Endothelial cell of umbilical vein (primary cell): ENCODE measurements at regions not wholly inside any gene's neighbourhood (a gene's known extent, or its start where the extent isn't known, plus 50 kb on each side); places are given as distances from the start of the nearest gene placed in this dataset.

Experiments used
- BruUV-seq: library from RNA; stranded (reverse); fragments of 400-500 nt; replicated peaks from 2 replicates; lab custom pipeline; 2021; lab: Mats Ljungman, UMichigan
- CTCF ChIA-PET: fragments of 300-600, 350-600 bp; sonication (Branson Sonifier 250); formaldehyde crosslinking; loops from one replicate; lab custom pipeline; 2021; ENCODE audit warnings: antibody characterized with exemption, inconsistent platforms; lab: Charles Lee
- POLR2A ChIA-PET: fragments of 300-600, 350-600 bp; sonication (Branson Sonifier 250); formaldehyde crosslinking; loops from one replicate; lab custom pipeline; 2021; ENCODE audit warnings: antibody characterized with exemption, inconsistent platforms; lab: Charles Lee
- DNase-seq: peaks from one replicate; pipeline ENCODE4 v3.0.0-alpha.2; 2011; ENCODE audit warnings: low read depth, low spot score
- FAIRE-seq: peaks from 2 replicates; lab custom pipeline; 2011; peaks lifted over from hg19 to GRCh38; lab: Jason Lieb, UNC
- H2AFZ ChIP-seq: 2 replicates; pipeline ENCODE4 v1.6.0; 2012; ENCODE audit warnings: low read depth, low read length, control low read depth, inconsistent platforms
- H3K27ac ChIP-seq: 2 replicates; pipeline ENCODE4 v1.5.1; 2011; ENCODE audit warnings: low read depth, mild to moderate bottlenecking, control low read depth, low read length, moderate library complexity; ENCODE audit not compliant: insufficient read depth
- H3K27me3 ChIP-seq, 2 experiments: 2 replicates each; pipeline versions ENCODE4 v1.6.0 to v1.6.1; 2011; ENCODE audit warnings: low read length in 2 of 2, mixed read lengths in 1 of 2; ENCODE audit not compliant: control insufficient read depth in 2 of 2, insufficient read depth in 2 of 2
- H3K36me3 ChIP-seq, 2 experiments: 2 replicates in 1 of 2; 3 replicates in 1 of 2; pipeline ENCODE4 v1.5.1; 2011; ENCODE audit warnings: low read length in 2 of 2, mild to moderate bottlenecking in 1 of 2, moderate library complexity in 1 of 2; ENCODE audit not compliant: control insufficient read depth in 2 of 2, insufficient read depth in 2 of 2; ENCODE audit errors: extremely low read depth in 1 of 2
- H3K4me1 ChIP-seq: 3 replicates; pipeline ENCODE4 v1.5.1; 2011; ENCODE audit warnings: mild to moderate bottlenecking, low read length; ENCODE audit not compliant: control insufficient read depth, insufficient read depth; ENCODE audit errors: extremely low read depth
- H3K4me2 ChIP-seq: 2 replicates; pipeline ENCODE4 v1.6.1; 2011; ENCODE audit warnings: low read length, control low read depth, mixed read lengths; ENCODE audit not compliant: insufficient read depth
- H3K4me3 ChIP-seq, 3 experiments: fragments of 200-600 bp in 1 of 3; sonication (generic), shearing (Covaris generic) in 1 of 3; replicated peaks in 1 of 3; 2 replicates each; pipeline ENCODE4 v1.5.1; 2011 to 2016; ENCODE audit warnings: control low read depth in 3 of 3, low read length in 3 of 3, mild to moderate bottlenecking in 2 of 3, inconsistent platforms in 1 of 3, low read depth in 1 of 3, moderate library complexity in 1 of 3; ENCODE audit not compliant: insufficient read depth in 1 of 3
- H3K79me2 ChIP-seq: 2 replicates; pipeline ENCODE4 v1.6.0; 2012; ENCODE audit warnings: low read length, inconsistent platforms; ENCODE audit not compliant: control insufficient read depth, insufficient read depth
- H3K9ac ChIP-seq: replicated peaks from 2 replicates; pipeline ENCODE3; 2011; ENCODE audit warnings: low read length, control low read depth; ENCODE audit not compliant: insufficient read depth; ENCODE audit errors: extremely low read depth
- H3K9me1 ChIP-seq: replicated peaks from 3 replicates; pipeline ENCODE4 v1.6.0; 2011; ENCODE audit warnings: mild to moderate bottlenecking, low read length; ENCODE audit not compliant: control insufficient read depth, insufficient read depth; ENCODE audit errors: extremely low read depth
- H3K9me3 ChIP-seq: replicated peaks from 2 replicates; pipeline ENCODE4 v1.5.1; 2012; ENCODE audit warnings: low read length, inconsistent platforms; ENCODE audit not compliant: control insufficient read depth, insufficient read depth
- H4K20me1 ChIP-seq: replicated peaks from 2 replicates; pipeline ENCODE3; 2011; ENCODE audit warnings: mild to moderate bottlenecking, low read length; ENCODE audit not compliant: control insufficient read depth, insufficient read depth; ENCODE audit errors: extremely low read depth
- EZH2 ChIP-seq: IDR thresholded peaks from 2 replicates; pipeline ENCODE4 v1.6.1; 2012; ENCODE audit warnings: borderline replicate concordance, low read depth, mild to moderate bottlenecking, moderate library complexity, low read length, inconsistent platforms; ENCODE audit not compliant: severe bottlenecking
- FOS ChIP-seq: IDR thresholded peaks from 2 replicates; pipeline ENCODE4 v1.6.1; 2011; ENCODE audit warnings: mild to moderate bottlenecking, low read length, moderate library complexity, borderline replicate concordance; ENCODE audit not compliant: insufficient read depth
- GATA2 ChIP-seq: IDR thresholded peaks from 2 replicates; pipeline ENCODE4 v1.7.0; 2011; ENCODE audit warnings: low read depth, mild to moderate bottlenecking, moderate library complexity, mixed read lengths, low read length; ENCODE audit not compliant: insufficient read length, insufficient read depth
- JUN ChIP-seq: IDR thresholded peaks from 2 replicates; pipeline ENCODE4 v1.6.1; 2011; ENCODE audit warnings: borderline replicate concordance, low read depth; ENCODE audit not compliant: insufficient read length, insufficient read depth
- MYC ChIP-seq: IDR thresholded peaks from one replicate; pipeline ENCODE4 v1.6.1; 2011; ENCODE audit warnings: mild to moderate bottlenecking, low read depth, low read length
- POLR2A ChIP-seq: IDR thresholded peaks from 2 replicates; pipeline ENCODE4 v1.6.1; 2012; ENCODE audit warnings: low read depth, mild to moderate bottlenecking, control low read depth, low read length
- POLR2AphosphoS5 ChIP-seq: IDR thresholded peaks from 2 replicates; pipeline ENCODE4 v1.6.1; 2012; ENCODE audit warnings: low read depth, mild to moderate bottlenecking, control low read depth, low read length, moderate library complexity; ENCODE audit not compliant: insufficient read depth
- dilution Hi-C: fragments of 300-500 bp; cut with MboI; formaldehyde crosslinking; loops from one replicate; pipeline ENCODE4 v1.15.0; 2019; ENCODE audit warnings: low sequenced_read_pairs; ENCODE audit not compliant: extremely low pct_ligation_motif_present
- intact Hi-C: fragments of 100-400 bp; cut with micrococcal nuclease; formaldehyde crosslinking; loops from one replicate; pipeline ENCODE4 v1.10.0; 2022
- TF ChIP-seq, protein P1 (sequence below), 2 donors: IDR thresholded peaks; 1 replicate in 1 of 2; 2 replicates in 1 of 2; pipeline ENCODE4 v1.5.1; 2011; ENCODE audit warnings: low read length in 2 of 2, mild to moderate bottlenecking in 2 of 2, moderate library complexity in 2 of 2, control low read depth in 1 of 2, inconsistent platforms in 1 of 2, low read depth in 1 of 2; ENCODE audit not compliant: insufficient read depth in 1 of 2; ENCODE audit errors: extremely low read depth in 1 of 2
- TF ChIP-seq, protein P2 (sequence below): IDR thresholded peaks from 2 replicates; pipeline ENCODE4 v1.6.1; 2011; ENCODE audit not compliant: insufficient read depth, insufficient read length

DNA sequence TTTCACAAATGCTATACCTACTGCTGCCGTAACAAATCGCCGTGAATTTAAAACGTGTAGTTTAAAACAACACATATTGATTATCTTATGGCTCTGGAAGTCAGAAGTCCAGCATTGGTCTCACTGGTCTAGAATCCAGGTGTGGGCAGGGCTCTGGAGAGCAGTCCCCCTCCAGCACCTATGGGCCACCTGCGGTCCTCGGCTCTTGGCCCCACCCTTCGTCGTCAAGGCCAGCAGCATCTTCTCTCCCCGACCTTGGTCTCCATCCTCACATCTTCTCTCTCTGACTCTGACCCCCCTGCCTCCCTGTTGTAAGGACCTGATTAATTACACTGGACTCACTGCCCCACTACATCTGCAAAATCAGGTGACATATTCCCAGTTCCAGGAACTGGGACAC lies 106.4 kb upstream of the COL5A1 start:
- no peak overlapping the region for H2AFZ ChIP-seq
- dilution Hi-C loops (no loop called here), intact Hi-C loops (no loop called here)
- no peaks in the 10 kb centered on the region for H3K9me3 ChIP-seq
- no peak overlapping the region for H3K4me2 ChIP-seq
- H4K20me1 ChIP-seq: no peaks in the 10 kb centered on the region
- TF ChIP-seq, protein P1, sequence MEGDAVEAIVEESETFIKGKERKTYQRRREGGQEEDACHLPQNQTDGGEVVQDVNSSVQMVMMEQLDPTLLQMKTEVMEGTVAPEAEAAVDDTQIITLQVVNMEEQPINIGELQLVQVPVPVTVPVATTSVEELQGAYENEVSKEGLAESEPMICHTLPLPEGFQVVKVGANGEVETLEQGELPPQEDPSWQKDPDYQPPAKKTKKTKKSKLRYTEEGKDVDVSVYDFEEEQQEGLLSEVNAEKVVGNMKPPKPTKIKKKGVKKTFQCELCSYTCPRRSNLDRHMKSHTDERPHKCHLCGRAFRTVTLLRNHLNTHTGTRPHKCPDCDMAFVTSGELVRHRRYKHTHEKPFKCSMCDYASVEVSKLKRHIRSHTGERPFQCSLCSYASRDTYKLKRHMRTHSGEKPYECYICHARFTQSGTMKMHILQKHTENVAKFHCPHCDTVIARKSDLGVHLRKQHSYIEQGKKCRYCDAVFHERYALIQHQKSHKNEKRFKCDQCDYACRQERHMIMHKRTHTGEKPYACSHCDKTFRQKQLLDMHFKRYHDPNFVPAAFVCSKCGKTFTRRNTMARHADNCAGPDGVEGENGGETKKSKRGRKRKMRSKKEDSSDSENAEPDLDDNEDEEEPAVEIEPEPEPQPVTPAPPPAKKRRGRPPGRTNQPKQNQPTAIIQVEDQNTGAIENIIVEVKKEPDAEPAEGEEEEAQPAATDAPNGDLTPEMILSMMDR (IDR thresholded peaks at IDR 0.05; ENCODE audit: extremely low read depth in 1 of 2, insufficient read depth in 1 of 2, low read depth in 1 of 2, low read length in 2 of 2): no peak
- TF ChIP-seq EZH2 (no peak), JUN (no peak), FOS (no peak)
- H3K36me3 ChIP-seq: no peaks in the 10 kb centered on the region
- H3K27me3 ChIP-seq: peaks cover 0 to 5% of the 10 kb centered on the region in 2 experiments
- no peaks in the 10 kb centered on the region for H3K9me1 ChIP-seq
- no peak for DNase-seq
- H3K4me3 ChIP-seq: no peak overlapping the region
- no peak for FAIRE-seq
- H3K4me1 ChIP-seq: no peaks in the 10 kb centered on the region
- H3K9ac ChIP-seq: no peak overlapping the region
- no peak overlapping the region for H3K27ac ChIP-seq
- POLR2A ChIA-PET: no interaction called here
- CTCF ChIA-PET: interaction anchor here (1.1 kb wide), 1 partner anchor 9 kb away, joined by 3 read pairs; no protein-coding TSS in a partner anchor
- H3K79me2 ChIP-seq: no peaks in the 10 kb centered on the region
- BruUV-seq: no TSS peak

DNA sequence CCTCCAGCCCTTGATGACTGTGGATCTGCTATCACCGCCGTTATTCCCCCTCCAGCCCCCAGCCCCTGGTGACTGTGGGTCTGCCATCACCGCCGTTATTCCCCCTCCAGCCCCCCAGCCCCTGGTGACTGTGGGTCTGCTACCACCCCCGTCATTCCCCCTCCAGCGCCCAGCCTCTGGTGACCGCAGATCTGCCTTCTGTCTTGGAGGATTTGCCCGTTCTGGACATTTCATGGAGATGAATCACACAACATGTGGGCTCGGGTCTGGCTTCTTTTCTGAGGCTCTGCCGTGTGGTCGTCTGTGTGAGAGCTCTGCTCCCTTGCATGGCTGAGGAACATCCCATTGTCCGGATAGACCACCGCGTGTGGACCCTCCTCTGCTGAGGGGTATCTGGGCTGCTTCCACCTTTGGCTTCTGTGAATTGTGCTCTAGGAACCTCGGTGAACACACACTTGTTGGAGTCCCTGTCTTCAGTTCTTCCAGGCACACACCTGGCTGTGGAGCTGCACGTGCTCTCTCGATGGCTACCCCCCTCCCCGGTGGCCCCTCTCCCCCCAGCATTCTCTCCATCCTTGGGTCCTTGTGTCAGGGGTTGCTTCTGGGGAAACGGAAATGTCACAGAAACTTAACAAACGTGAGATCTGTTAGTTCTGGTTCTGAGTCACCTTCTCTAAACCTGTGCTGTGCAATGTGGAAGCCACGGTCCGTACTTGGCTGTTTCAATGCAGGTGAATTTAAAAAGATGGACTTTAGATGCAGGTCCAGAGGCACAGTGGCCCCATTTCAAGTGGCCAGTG lies 105.3 kb upstream of the COL5A1 start:
- no peak overlapping the region for H3K4me2 ChIP-seq
- H2AFZ ChIP-seq: no peak overlapping the region
- DNase-seq (no peak), FAIRE-seq (no peak)
- no peak overlapping the region for H3K4me3 ChIP-seq
- no peaks in the 10 kb centered on the region for H3K79me2 ChIP-seq
- H4K20me1 ChIP-seq: no peaks in the 10 kb centered on the region
- TF ChIP-seq EZH2: no peak
- TF ChIP-seq POLR2A: no peak
- TF ChIP-seq, protein P1 (IDR thresholded peaks at IDR 0.05; ENCODE audit: extremely low read depth in 1 of 2, insufficient read depth in 1 of 2, low read depth in 1 of 2, low read length in 2 of 2): no peak
- TF ChIP-seq FOS: no peak
- no peak for TF ChIP-seq MYC
- TF ChIP-seq, protein P2, sequence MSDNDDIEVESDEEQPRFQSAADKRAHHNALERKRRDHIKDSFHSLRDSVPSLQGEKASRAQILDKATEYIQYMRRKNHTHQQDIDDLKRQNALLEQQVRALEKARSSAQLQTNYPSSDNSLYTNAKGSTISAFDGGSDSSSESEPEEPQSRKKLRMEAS: no peak
- TF ChIP-seq GATA2: no peak
- TF ChIP-seq POLR2AphosphoS5: no peak
- no peak for TF ChIP-seq JUN
- no peak overlapping the region for H3K9ac ChIP-seq
- no TSS peak for BruUV-seq
- H3K27me3 ChIP-seq: peaks cover 0 to 2% of the 10 kb centered on the region in 2 experiments
- ChIA-PET POLR2A (no interaction called here), CTCF (no interaction called here)
- no peaks in the 10 kb centered on the region for H3K36me3 ChIP-seq
- no peak overlapping the region for H3K27ac ChIP-seq
- dilution Hi-C loops: no loop called here
- H3K4me1 ChIP-seq: no peaks in the 10 kb centered on the region
- intact Hi-C loops: no loop called here
- H3K9me3 ChIP-seq: no peaks in the 10 kb centered on the region
- no peaks in the 10 kb centered on the region for H3K9me1 ChIP-seq
